Left cardiac atrium (tissue), 4 donors: ENCODE measurements at regions not wholly inside any gene's neighbourhood (a gene's known extent, or its start where the extent isn't known, plus 50 kb on each side); places are given as distances from the start of the nearest gene placed in this dataset.
A peak's percentile ranks its signal among the peaks of the same experiment; 100 is the strongest.

ENCODE experiments used
- ATAC-seq, 2 donors: fragments of 200-7000 bp; cut with Tn5 transposase; one replicate each; pipeline ENCODE4 v1.9.1; 2020; ENCODE audit warnings: mild to moderate bottlenecking in 2 of 2, moderate library complexity in 2 of 2
- DNase-seq: peaks from one replicate; pipeline ENCODE4 v3.0.0-alpha.2; 2020
- intact Hi-C, 2 donors: fragments of 100-400 bp; cut with DNase I; formaldehyde crosslinking; loops; one replicate each; pipeline versions ENCODE4 v1.14.1 to v1.15.1; 2022 to 2023
- donor health status: DM: no; HTN: yes; CAD: no.
- donor health status: DM: no; HTN: yes; CAD: no; lungs with severe emphysema.
- donor health status: DM: yes; HTN: yes; CAD: no.
- donor health status: Dilated cardiomyopathy.

GRCh38 chr14:104314251-104314941 is 176.0 kb downstream of the KIF26A start:
- DNase-seq, result no peak
- no peak for ATAC-seq
- intact Hi-C loops, result no loop called here

- ATAC-seq (no peak), DNase-seq (no peak)
- intact Hi-C loops, result no loop called here
These were observed 176.8 kb downstream of the KIF26A start for GRCh38 chr14:104315169-104315568.

- intact Hi-C loops, result no loop called here
- DNase-seq, result no peak
- ATAC-seq, result no peak
These were observed 177.2 kb downstream of the KIF26A start for GRCh38 chr14:104315625-104316024.

- intact Hi-C loops, result no loop called here
- no peak for DNase-seq
- ATAC-seq, result no peak
These were observed 177.8 kb downstream of the KIF26A start for GRCh38 chr14:104316121-104316722.

- intact Hi-C loops, result no loop called here
- DNase-seq (no peak), ATAC-seq (no peak)
These were observed 178.5 kb downstream of the KIF26A start for GRCh38 chr14:104316723-104317491.

- no peak for DNase-seq
- intact Hi-C loops, result no loop called here
- no peak for ATAC-seq
These were observed 179.1 kb downstream of the KIF26A start for GRCh38 chr14:104317492-104317805.

- intact Hi-C loops, result no loop called here
- no peak for ATAC-seq
- no peak for DNase-seq
These were observed 179.7 kb downstream of the KIF26A start for GRCh38 chr14:104317975-104318557.

GRCh38 chr14:104318558-104319490 is 180.4 kb downstream of the KIF26A start:
- peak; percentile 56 to 67 for ATAC-seq
- intact Hi-C loops, result no loop called here
- DNase-seq, result no peak

GRCh38 chr14:104319491-104320241 is 181.3 kb downstream of the KIF26A start:
- no peak for ATAC-seq
- intact Hi-C loops, result no loop called here
- DNase-seq, result no peak

GRCh38 chr14:104320611-104321086 is 182.3 kb downstream of the KIF26A start:
- intact Hi-C loops, result no loop called here
- DNase-seq (no peak), ATAC-seq (peak; percentile 24 to 52)

- DNase-seq (no peak), ATAC-seq (peak; percentile 58 to 81)
- intact Hi-C loops, result no loop called here
These were observed 182.9 kb downstream of the KIF26A start for GRCh38 chr14:104321088-104321801.

- intact Hi-C loops, result no loop called here
- no peak for ATAC-seq
- DNase-seq, result no peak
These were observed 183.4 kb downstream of the KIF26A start for GRCh38 chr14:104321802-104322130.

- ATAC-seq (no peak), DNase-seq (no peak)
- intact Hi-C loops, result no loop called here
These were observed 184.4 kb downstream of the KIF26A start for GRCh38 chr14:104322531-104323366.

GRCh38 chr14:104323551-104324175 is 185.3 kb downstream of the KIF26A start:
- no peak for ATAC-seq
- DNase-seq, result no peak
- intact Hi-C loops, result no loop called here

- intact Hi-C loops, result no loop called here
- DNase-seq, result no peak
- ATAC-seq, result no peak
These were observed 188.5 kb downstream of the KIF26A start for GRCh38 chr14:104326848-104327247.

- DNase-seq (no peak), ATAC-seq (no peak)
- intact Hi-C loops, result no loop called here
These were observed 190.2 kb downstream of the KIF26A start for GRCh38 chr14:104328607-104329006.

GRCh38 chr14:104329793-104330192 is 191.4 kb downstream of the KIF26A start:
- DNase-seq, result no peak
- no peak for ATAC-seq
- intact Hi-C loops, result no loop called here
